Upper lobe of left lung (tissue), 4 donors: ENCODE measurements at regions not wholly inside any gene's neighbourhood (a gene's known extent, or its start where the extent isn't known, plus 50 kb on each side); places are given as distances from the start of the nearest gene placed in this dataset.

Experiments used
- EP300 ChIP-seq, 4 donors: sonication (generic); formaldehyde crosslinking; IDR thresholded peaks; one replicate each; pipeline ENCODE4 v1.5.1; 2017; ENCODE audit warnings: antibody characterized with exemption in 4 of 4, control low read depth in 2 of 4
- POLR2A ChIP-seq, 4 donors: fragments of 450-650 bp; IDR thresholded peaks; one replicate each; pipeline ENCODE4 v1.5.1; 2016 to 2017; ENCODE audit warnings: antibody characterized with exemption in 4 of 4, mild to moderate bottlenecking in 2 of 4
- POLR2AphosphoS5 ChIP-seq, 2 donors: sonication (generic); formaldehyde crosslinking; IDR thresholded peaks; one replicate each; pipeline ENCODE4 v1.5.1; 2017; ENCODE audit warnings: antibody characterized with exemption in 2 of 2
- TF ChIP-seq, protein P1 (sequence below), 6 experiments: fragments of 450-650 bp in 4 of 6; fragments of 200-600 bp in 2 of 6; sonication (generic) in 2 of 6; IDR thresholded peaks; one replicate each; pipeline ENCODE4 v1.5.1; 2016 to 2019; ENCODE audit warnings: antibody characterized with exemption in 6 of 6

DNA sequence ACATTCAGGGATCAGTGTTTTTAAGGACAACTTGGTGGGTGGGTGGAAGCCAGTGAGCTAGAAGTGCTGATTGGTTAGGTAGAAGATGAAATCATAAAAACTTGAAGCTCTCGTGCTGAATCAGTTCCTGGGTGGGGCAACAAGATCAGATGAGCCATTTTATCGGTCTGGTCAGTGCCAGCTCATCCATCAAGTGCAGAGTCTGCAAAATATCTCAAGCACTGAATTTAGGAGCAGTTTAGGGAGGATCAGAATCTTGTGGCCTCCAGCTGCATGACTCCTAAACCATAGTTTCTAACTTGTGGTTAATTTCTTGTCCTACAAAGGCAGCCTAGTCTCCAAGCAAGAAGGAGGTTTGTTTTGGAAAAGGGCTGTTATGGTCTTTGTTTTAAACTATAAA is 166.4 kb downstream of the FAM170A start:
- TF ChIP-seq, protein P1, sequence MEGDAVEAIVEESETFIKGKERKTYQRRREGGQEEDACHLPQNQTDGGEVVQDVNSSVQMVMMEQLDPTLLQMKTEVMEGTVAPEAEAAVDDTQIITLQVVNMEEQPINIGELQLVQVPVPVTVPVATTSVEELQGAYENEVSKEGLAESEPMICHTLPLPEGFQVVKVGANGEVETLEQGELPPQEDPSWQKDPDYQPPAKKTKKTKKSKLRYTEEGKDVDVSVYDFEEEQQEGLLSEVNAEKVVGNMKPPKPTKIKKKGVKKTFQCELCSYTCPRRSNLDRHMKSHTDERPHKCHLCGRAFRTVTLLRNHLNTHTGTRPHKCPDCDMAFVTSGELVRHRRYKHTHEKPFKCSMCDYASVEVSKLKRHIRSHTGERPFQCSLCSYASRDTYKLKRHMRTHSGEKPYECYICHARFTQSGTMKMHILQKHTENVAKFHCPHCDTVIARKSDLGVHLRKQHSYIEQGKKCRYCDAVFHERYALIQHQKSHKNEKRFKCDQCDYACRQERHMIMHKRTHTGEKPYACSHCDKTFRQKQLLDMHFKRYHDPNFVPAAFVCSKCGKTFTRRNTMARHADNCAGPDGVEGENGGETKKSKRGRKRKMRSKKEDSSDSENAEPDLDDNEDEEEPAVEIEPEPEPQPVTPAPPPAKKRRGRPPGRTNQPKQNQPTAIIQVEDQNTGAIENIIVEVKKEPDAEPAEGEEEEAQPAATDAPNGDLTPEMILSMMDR (IDR thresholded peaks at IDR 0.05): no peak
- TF ChIP-seq POLR2A (IDR thresholded peaks at IDR 0.05) (no peak), EP300 (IDR thresholded peaks at IDR 0.05) (no peak), POLR2AphosphoS5 (IDR thresholded peaks at IDR 0.05) (no peak)
